K562 (cell line): ENCODE measurements at regions not wholly inside any gene's neighbourhood (a gene's known extent, or its start where the extent isn't known, plus 50 kb on each side); places are given as distances from the start of the nearest gene placed in this dataset.

ENCODE experiments used
- ARID1B ChIP-seq: fragments of 450-650 bp; IDR thresholded peaks from 2 replicates; pipeline ENCODE4 v1.6.1; 2016; ENCODE audit warnings: antibody characterized with exemption, mild to moderate bottlenecking, inconsistent platforms
- ARID3A ChIP-seq: IDR thresholded peaks from 2 replicates; pipeline ENCODE4 v1.6.1; 2012; ENCODE audit warnings: low read depth, low read length, improper control_type of control experiment, borderline replicate concordance
- CUX1 ChIP-seq: fragments of 200-800 bp; sonication (Bioruptor generic); IDR thresholded peaks from 2 replicates; pipeline ENCODE4 v1.6.1; 2016; ENCODE audit warnings: missing genetic modification characterization, missing compliant biosample characterization
- FOXA3 ChIP-seq, 2 experiments: fragments of 450-650 bp in 1 of 2; sonication (generic) in 1 of 2; formaldehyde crosslinking; IDR thresholded peaks in 1 of 2; conservative IDR thresholded peaks in 1 of 2; 2 replicates each; pipeline versions ENCODE4 v1.4.0 to v1.8.0; 2020 to 2022; ENCODE audit warnings: mild to moderate bottlenecking in 2 of 2, missing genetic modification reagents in 1 of 2
- FOXJ3 ChIP-seq: sonication (generic); formaldehyde crosslinking; IDR thresholded peaks from 2 replicates; pipeline ENCODE4 v1.4.0; 2020; ENCODE audit warnings: mild to moderate bottlenecking, missing genetic modification reagents
- GTF2B ChIP-seq: IDR thresholded peaks from 2 replicates; pipeline ENCODE4 v1.6.1; 2011; ENCODE audit not compliant: insufficient read length; ENCODE audit errors: extremely low read depth
- HEY1 ChIP-seq: fragments of 250-450 bp; sonication (Bioruptor Pico); IDR thresholded peaks from 2 replicates; pipeline ENCODE4 v1.5.0; 2020; ENCODE audit warnings: mild to moderate bottlenecking, moderate library complexity, borderline replicate concordance
- MIER1 ChIP-seq: fragments of 450-650 bp; IDR thresholded peaks from 2 replicates; pipeline ENCODE4 v1.6.1; 2016; ENCODE audit warnings: antibody characterized with exemption, mild to moderate bottlenecking, low read depth
- MYNN ChIP-seq, 2 experiments: sonication (generic); formaldehyde crosslinking in 1 of 2; IDR thresholded peaks; 2 replicates each; pipeline versions ENCODE4 v1.5.0 to v1.6.1; 2016 to 2020; ENCODE audit warnings: antibody characterized with exemption in 1 of 2, missing genetic modification reagents in 1 of 2
- PBX2 ChIP-seq, 2 experiments: IDR thresholded peaks in 1 of 2; conservative IDR thresholded peaks in 1 of 2; 2 replicates each; pipeline ENCODE4 v1.6.1; 2016; ENCODE audit warnings: low read depth in 2 of 2, mild to moderate bottlenecking in 1 of 2, missing compliant biosample characterization in 1 of 2, missing genetic modification characterization in 1 of 2, moderate library complexity in 1 of 2
- STAT6 ChIP-seq: sonication (generic); formaldehyde crosslinking; IDR thresholded peaks from 2 replicates; pipeline ENCODE4 v1.8.1; 2023; ENCODE audit warnings: mild to moderate bottlenecking, missing genetic modification reagents
- TSC22D4 ChIP-seq: fragments of 450-650 bp; IDR thresholded peaks from 2 replicates; pipeline ENCODE4 v1.6.1; 2016; ENCODE audit warnings: missing genetic modification characterization, missing biosample characterization, control low read depth
- U2AF1 ChIP-seq: fragments of 200-400 bp; formaldehyde crosslinking; optimal IDR thresholded peaks from 2 replicates; pipeline ENCODE3; 2017; ENCODE audit warnings: mild to moderate bottlenecking, low read depth, low read length, moderate library complexity

GRCh38 chr7:106986450-106986977, 58.0 kb upstream of the PRKAR2B start (continued):
- TF ChIP-seq PBX2 (CRISPR knock-in tag; IDR thresholded peaks at IDR 0.05; ENCODE audit: low read depth) (no peak), PBX2 (tag; conservative IDR thresholded peaks at IDR 0.05; ENCODE audit: low read depth) (peak; percentile 95), ARID3A (peak; percentile 29; the same call in 1 of the 2 replicates), MYNN (IDR thresholded peaks at IDR 0.05) (peak; percentile 52; the same call in 1 of the 2 replicates), MYNN (CRISPR knock-in tag; IDR thresholded peaks at IDR 0.05) (no peak), HEY1 (CRISPR knock-in tag) (no peak), FOXA3 (CRISPR knock-in tag; conservative IDR thresholded peaks at IDR 0.05 in 1 of 2, IDR thresholded peaks at IDR 0.05 in 1 of 2) (no peak; a peak in 1 of 4 replicates), CUX1 (CRISPR knock-in tag) (peak; percentile 82; the same call in 1 of the 2 replicates), TSC22D4 (tag) (no peak), GTF2B (no peak), U2AF1 (no peak), ARID1B (peak; percentile 93), FOXJ3 (CRISPR knock-in tag) (no peak), MIER1 (no peak; the same call in 1 of the 2 replicates), STAT6 (CRISPR knock-in tag) (peak; percentile 56; the same call in 1 of the 2 replicates)
